H1 (cell line): ENCODE measurements at regions not wholly inside any gene's neighbourhood (a gene's known extent, or its start where the extent isn't known, plus 50 kb on each side); places are given as distances from the start of the nearest gene placed in this dataset.

Experiments
- CTCF ChIA-PET: fragments of 300-600 bp; sonication (Branson Sonifier 250); formaldehyde crosslinking; loops from one replicate; lab custom pipeline; 2021; ENCODE audit not compliant: partially characterized antibody; lab: Charles Lee
- POLR2A ChIA-PET: fragments of 300-600 bp; sonication (Branson Sonifier 250); formaldehyde crosslinking; loops from one replicate; lab custom pipeline; 2021; ENCODE audit warnings: inconsistent platforms; ENCODE audit not compliant: partially characterized antibody; lab: Charles Lee
- DNase-seq, 2 experiments: peaks; one replicate each; pipeline versions ENCODE4 v3.0.0 to v3.0.0-alpha.2; 2010 to 2022; ENCODE audit warnings: low spot score in 2 of 2, low read depth in 1 of 2, mixed read lengths in 1 of 2
- FAIRE-seq: peaks from 2 replicates; lab custom pipeline; 2011; peaks lifted over from hg19 to GRCh38; lab: Jason Lieb, UNC
- H2AFZ ChIP-seq: 2 replicates; pipeline ENCODE4 v1.8.1; 2012; ENCODE audit warnings: low read length, inconsistent platforms
- H2AK5ac ChIP-seq: 2 replicates; pipeline ENCODE4 v1.6.1; 2013; ENCODE audit warnings: low read depth, low read length
- H2BK120ac ChIP-seq: replicated peaks from 2 replicates; pipeline ENCODE3; 2013; ENCODE audit warnings: low read depth, low read length, inconsistent platforms
- H2BK12ac ChIP-seq: 2 replicates; pipeline ENCODE4 v1.6.1; 2013; ENCODE audit warnings: low read depth, low read length
- H2BK15ac ChIP-seq: 2 replicates; pipeline ENCODE4 v1.6.1; 2013; ENCODE audit warnings: low read length
- H2BK20ac ChIP-seq: 2 replicates; pipeline ENCODE4 v1.6.1; 2013; ENCODE audit warnings: low read length
- H2BK5ac ChIP-seq: 2 replicates; pipeline ENCODE4 v1.6.1; 2013; ENCODE audit warnings: low read depth, low read length
- H3K14ac ChIP-seq: 2 replicates; pipeline ENCODE4 v1.6.1; 2013; ENCODE audit warnings: inconsistent platforms; ENCODE audit not compliant: insufficient read length
- H3K18ac ChIP-seq: 2 replicates; pipeline ENCODE4 v1.6.1; 2013; ENCODE audit warnings: low read length; ENCODE audit errors: extremely low read depth
- H3K23ac ChIP-seq: 2 replicates; pipeline ENCODE4 v1.6.1; 2013; ENCODE audit warnings: inconsistent platforms; ENCODE audit not compliant: insufficient read length
- H3K23me2 ChIP-seq: 2 replicates; pipeline ENCODE4 v1.6.1; 2013; ENCODE audit warnings: low read depth, low read length
- H3K27ac ChIP-seq: 2 replicates; pipeline ENCODE4 v1.6.1; 2011; ENCODE audit warnings: low read depth, low read length, inconsistent platforms
- H3K27me3 ChIP-seq, 4 experiments: replicated peaks in 1 of 4; 1 replicate in 1 of 4; 2 replicates in 3 of 4; pipeline versions ENCODE4 v1.6.1 to v1.8.1; 2011 to 2013; ENCODE audit warnings: low read length in 3 of 4, mild to moderate bottlenecking in 3 of 4, inconsistent platforms in 2 of 4, mixed read lengths in 2 of 4, moderate library complexity in 1 of 4; ENCODE audit not compliant: control insufficient read depth in 3 of 4, insufficient read depth in 3 of 4; ENCODE audit errors: extremely low read depth in 1 of 4
- H3K36me3 ChIP-seq, 4 experiments: 2 replicates each; pipeline versions ENCODE4 v1.6.1 to v1.8.1; 2011 to 2013; ENCODE audit warnings: mild to moderate bottlenecking in 4 of 4, low read length in 3 of 4, moderate library complexity in 2 of 4, control low read depth in 1 of 4, inconsistent platforms in 1 of 4; ENCODE audit not compliant: insufficient read depth in 4 of 4, control insufficient read depth in 2 of 4
- H3K4ac ChIP-seq: replicated peaks from 2 replicates; pipeline ENCODE3; 2013; ENCODE audit warnings: low read length, low read depth, mixed read lengths, inconsistent platforms; ENCODE audit not compliant: insufficient read length
- H3K4me1 ChIP-seq, 4 experiments: replicated peaks in 1 of 4; 1 replicate in 1 of 4; 2 replicates in 3 of 4; pipeline versions ENCODE4 v1.6.1 to v1.8.1; 2011 to 2013; ENCODE audit warnings: low read length in 3 of 4, inconsistent platforms in 2 of 4, mixed read lengths in 1 of 4; ENCODE audit not compliant: insufficient read depth in 4 of 4, control insufficient read depth in 3 of 4
- H3K4me2 ChIP-seq, 2 experiments: 2 replicates each; pipeline versions ENCODE4 v1.6.1 to v1.8.1; 2011 to 2013; ENCODE audit warnings: low read depth in 2 of 2, low read length in 2 of 2, control low read depth in 1 of 2, inconsistent platforms in 1 of 2, mild to moderate bottlenecking in 1 of 2; ENCODE audit not compliant: insufficient read depth in 1 of 2
- H3K4me3 ChIP-seq, 4 experiments: fragments of 200-600, 300-600 bp in 1 of 4; sonication (generic), shearing (Covaris generic), sonication (Bioruptor Twin) in 1 of 4; 2 replicates each; pipeline versions ENCODE4 v1.5.1 to v1.8.1; 2011 to 2016; ENCODE audit warnings: low read length in 4 of 4, low read depth in 3 of 4, control low read depth in 2 of 4, inconsistent platforms in 2 of 4, mild to moderate bottlenecking in 2 of 4, mixed read lengths in 1 of 4, moderate library complexity in 1 of 4; ENCODE audit not compliant: insufficient read depth in 2 of 4; ENCODE audit errors: extremely low read depth in 1 of 4
- H3K56ac ChIP-seq: replicated peaks from 2 replicates; pipeline ENCODE3; 2013; ENCODE audit warnings: low read depth, mild to moderate bottlenecking, mixed read lengths, low read length, inconsistent platforms; ENCODE audit not compliant: insufficient read length
- H3K79me1 ChIP-seq: 2 replicates; pipeline ENCODE4 v1.6.1; 2013; ENCODE audit warnings: low read depth, low read length, control low read depth
- H3K79me2 ChIP-seq, 2 experiments: 2 replicates each; pipeline versions ENCODE4 v1.6.1 to v1.8.1; 2012 to 2013; ENCODE audit warnings: low read length in 2 of 2, mild to moderate bottlenecking in 2 of 2, inconsistent platforms in 1 of 2; ENCODE audit not compliant: insufficient read depth in 2 of 2, control insufficient read depth in 1 of 2
- H3K9ac ChIP-seq, 4 experiments: replicated peaks in 1 of 4; 1 replicate in 1 of 4; 2 replicates in 3 of 4; pipeline versions ENCODE4 v1.6.1 to v1.8.1; 2011 to 2013; ENCODE audit warnings: low read depth in 3 of 4, low read length in 3 of 4, control low read depth in 2 of 4, mild to moderate bottlenecking in 2 of 4, moderate library complexity in 2 of 4, inconsistent platforms in 1 of 4; ENCODE audit errors: extremely low read depth in 1 of 4
- H3K9me3 ChIP-seq, 2 experiments: 2 replicates each; pipeline versions ENCODE4 v1.6.1 to v1.8.1; 2012 to 2013; ENCODE audit warnings: mild to moderate bottlenecking in 2 of 2, moderate library complexity in 2 of 2, control low read depth in 1 of 2, inconsistent platforms in 1 of 2, low read depth in 1 of 2, low read length in 1 of 2, mixed read lengths in 1 of 2; ENCODE audit not compliant: insufficient read depth in 2 of 2
- H4K20me1 ChIP-seq, 2 experiments: replicated peaks in 1 of 2; 2 replicates each; pipeline versions ENCODE3 to v1.8.1; 2011 to 2013; ENCODE audit warnings: inconsistent platforms in 2 of 2, low read length in 2 of 2, mild to moderate bottlenecking in 1 of 2; ENCODE audit not compliant: insufficient read depth in 2 of 2, control insufficient read depth in 1 of 2
- H4K5ac ChIP-seq: 2 replicates; pipeline ENCODE4 v1.6.1; 2013; ENCODE audit warnings: low read length, low read depth, mixed read lengths, inconsistent platforms; ENCODE audit not compliant: insufficient read length
- H4K8ac ChIP-seq: 2 replicates; pipeline ENCODE4 v1.8.0; 2013; ENCODE audit warnings: mild to moderate bottlenecking, moderate library complexity, low read length, inconsistent platforms; ENCODE audit not compliant: insufficient read depth; ENCODE audit errors: extremely low read depth
- H4K91ac ChIP-seq: replicated peaks from 2 replicates; pipeline ENCODE3; 2013; ENCODE audit warnings: low read length, mixed read lengths, inconsistent platforms; ENCODE audit not compliant: insufficient read length
- BACH1 ChIP-seq: IDR thresholded peaks from 2 replicates; pipeline ENCODE4 v1.6.1; 2012; ENCODE audit warnings: low read length, improper control_type of control experiment
- CBX5 ChIP-seq: fragments of 300-800, 300-1000 bp; sonication (generic); IDR thresholded peaks from 2 replicates; pipeline ENCODE4 v1.7.1; 2016; ENCODE audit warnings: antibody characterized with exemption, low read length, low read depth
- CHD1 ChIP-seq: IDR thresholded peaks from 2 replicates; pipeline ENCODE4 v1.6.1; 2012; ENCODE audit warnings: low read depth, low read length, improper control_type of control experiment
- JUN ChIP-seq: IDR thresholded peaks from 2 replicates; pipeline ENCODE4 v1.6.1; 2011; ENCODE audit warnings: low read depth, mild to moderate bottlenecking, improper control_type of control experiment, low read length
- KDM1A ChIP-seq: fragments of 200-600, 300-600 bp; sonication (generic); IDR thresholded peaks from 2 replicates; pipeline ENCODE4 v1.7.1; 2016; ENCODE audit warnings: mild to moderate bottlenecking, low read length, borderline replicate concordance
- NANOG ChIP-seq: IDR thresholded peaks from 2 replicates; pipeline ENCODE4 v1.6.1; 2011; ENCODE audit warnings: low read length, low read depth, mild to moderate bottlenecking, inconsistent platforms; ENCODE audit not compliant: insufficient read depth, poor library complexity, severe bottlenecking
- POLR2AphosphoS5 ChIP-seq: IDR thresholded peaks from 2 replicates; pipeline ENCODE4 v1.6.1; 2011; ENCODE audit warnings: low read depth, low read length
- RAD21 ChIP-seq, 2 experiments: IDR thresholded peaks in 1 of 2; conservative IDR thresholded peaks in 1 of 2; 2 replicates each; pipeline ENCODE4 v1.6.1; 2011; ENCODE audit warnings: low read depth in 2 of 2, low read length in 2 of 2, improper control_type of control experiment in 1 of 2, inconsistent platforms in 1 of 2, mild to moderate bottlenecking in 1 of 2, moderate library complexity in 1 of 2
- SP2 ChIP-seq: IDR thresholded peaks from 2 replicates; pipeline ENCODE4 v1.6.1; 2012; ENCODE audit warnings: mild to moderate bottlenecking, low read length, inconsistent platforms
- SUZ12 ChIP-seq: fragments of 200-600 bp; sonication (generic); IDR thresholded peaks from 2 replicates; pipeline ENCODE4 v1.6.1; 2012; ENCODE audit warnings: mild to moderate bottlenecking, inconsistent platforms, low read length, moderate library complexity, mixed read lengths
- YY1 ChIP-seq: IDR thresholded peaks from 2 replicates; pipeline ENCODE4 v1.6.1; 2011; ENCODE audit warnings: low read depth, mild to moderate bottlenecking, low read length
- ZNF274 ChIP-seq: IDR thresholded peaks from 2 replicates; pipeline ENCODE4 v1.7.0; 2012; ENCODE audit warnings: low read length, borderline replicate concordance; ENCODE audit errors: extremely low read depth
- WGBS, 2 experiments: shearing (Covaris generic) in 1 of 2; methylation state at CpG; one replicate each; pipeline versions ENCODE4 v1.1.6 to v1.1.7; 2013 to 2015; ENCODE audit warnings: low lambda C conversion rate in 2 of 2, mixed read lengths in 2 of 2, inconsistent platforms in 1 of 2, low coverage in 1 of 2, missing lambda C conversion rate in 1 of 2; ENCODE audit not compliant: insufficient replicate concordance in 2 of 2, insufficient coverage in 1 of 2, insufficient read length in 1 of 2; ENCODE audit errors: extremely low coverage in 1 of 2, missing lambda C conversion rate in 1 of 2; 5-methylcytosine and 5-hydroxymethylcytosine counted together
- TF ChIP-seq, protein P1 (sequence below): IDR thresholded peaks from 2 replicates; pipeline ENCODE4 v1.6.1; 2011; ENCODE audit warnings: low read length, improper control_type of control experiment
- TF ChIP-seq, protein P2 (sequence below): IDR thresholded peaks from 2 replicates; pipeline ENCODE4 v1.6.1; 2012; ENCODE audit warnings: inconsistent platforms

DNA sequence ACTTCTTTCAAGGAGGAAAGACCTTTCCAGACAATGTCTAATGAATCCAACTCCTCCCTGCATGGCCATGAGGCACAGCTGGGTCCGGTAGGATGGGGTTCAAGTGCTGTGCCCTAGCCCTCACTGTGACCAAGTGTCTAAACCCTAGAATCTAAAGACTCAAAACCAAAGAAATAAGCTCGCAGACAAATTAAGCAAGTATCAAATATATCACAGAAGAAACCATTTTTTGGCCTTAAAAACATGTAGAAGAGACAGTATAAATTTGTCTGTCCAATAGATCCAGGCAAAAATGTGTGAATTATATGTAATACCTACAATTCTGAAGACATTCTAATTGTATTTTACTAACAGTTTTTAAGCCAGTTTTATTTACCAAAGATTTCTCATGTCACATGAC lies 56.4 kb upstream of the WDR17 start:
- no peak overlapping the region for H2BK12ac ChIP-seq
- H3K23ac ChIP-seq = no peak overlapping the region
- no peak overlapping the region for H2AK5ac ChIP-seq
- FAIRE-seq = no peak
- H4K8ac ChIP-seq = no peak overlapping the region
- no peak overlapping the region for H2AFZ ChIP-seq
- WGBS, 2 experiments = 84% methylated on average over 2 of the region's 2 CpGs; no CpG with 5 or more reads in 1 of the 2 experiments
- no peaks in the 10 kb centered on the region for H3K4me1 ChIP-seq
- no peak overlapping the region for H3K9ac ChIP-seq
- POLR2A ChIA-PET = no interaction called here
- H3K18ac ChIP-seq = no peak overlapping the region
- H3K9me3 ChIP-seq = no peaks in the 10 kb centered on the region
- H4K5ac ChIP-seq = no peak overlapping the region
- no peak for DNase-seq
- H3K27ac ChIP-seq = no peak overlapping the region
- H4K91ac ChIP-seq = no peak overlapping the region
- H3K27me3 ChIP-seq = no peaks in the 10 kb centered on the region
- no peak overlapping the region for H3K56ac ChIP-seq
- no peaks in the 10 kb centered on the region for H3K36me3 ChIP-seq
- no peaks in the 10 kb centered on the region for H3K79me1 ChIP-seq
- no peak overlapping the region for H3K14ac ChIP-seq
- H3K4ac ChIP-seq = no peak overlapping the region
- H2BK15ac ChIP-seq = no peak overlapping the region
- H2BK5ac ChIP-seq = no peak overlapping the region
- no peak overlapping the region for H3K4me3 ChIP-seq
- H2BK120ac ChIP-seq = no peak overlapping the region
- no peak overlapping the region for H3K4me2 ChIP-seq
- H2BK20ac ChIP-seq = no peak overlapping the region
- H3K23me2 ChIP-seq = no peaks in the 10 kb centered on the region
- H4K20me1 ChIP-seq = no peaks in the 10 kb centered on the region
- CTCF ChIA-PET = no interaction called here
- no peaks in the 10 kb centered on the region for H3K79me2 ChIP-seq
- TF ChIP-seq YY1 (no peak), POLR2AphosphoS5 (no peak), SUZ12 (no peak), BACH1 (no peak), JUN (no peak), CHD1 (no peak), KDM1A (no peak), SP2 (no peak), RAD21 (IDR thresholded peaks at IDR 0.05 in 1 of 2, conservative IDR thresholded peaks at IDR 0.05 in 1 of 2; ENCODE audit: low read depth in 2 of 2, low read length in 2 of 2) (no peak), ZNF274 (no peak), CBX5 (no peak), NANOG (no peak)
- TF ChIP-seq, protein P1, sequence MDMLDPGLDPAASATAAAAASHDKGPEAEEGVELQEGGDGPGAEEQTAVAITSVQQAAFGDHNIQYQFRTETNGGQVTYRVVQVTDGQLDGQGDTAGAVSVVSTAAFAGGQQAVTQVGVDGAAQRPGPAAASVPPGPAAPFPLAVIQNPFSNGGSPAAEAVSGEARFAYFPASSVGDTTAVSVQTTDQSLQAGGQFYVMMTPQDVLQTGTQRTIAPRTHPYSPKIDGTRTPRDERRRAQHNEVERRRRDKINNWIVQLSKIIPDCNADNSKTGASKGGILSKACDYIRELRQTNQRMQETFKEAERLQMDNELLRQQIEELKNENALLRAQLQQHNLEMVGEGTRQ = no peak
- TF ChIP-seq, protein P2, sequence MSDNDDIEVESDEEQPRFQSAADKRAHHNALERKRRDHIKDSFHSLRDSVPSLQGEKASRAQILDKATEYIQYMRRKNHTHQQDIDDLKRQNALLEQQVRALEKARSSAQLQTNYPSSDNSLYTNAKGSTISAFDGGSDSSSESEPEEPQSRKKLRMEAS = no peak
